Activated CD4-positive, alpha-beta memory T cell treated with anti-CD3 and anti-CD28 coated beads for 36 hours (primary cell): ENCODE measurements at regions not wholly inside any gene's neighbourhood (a gene's known extent, or its start where the extent isn't known, plus 50 kb on each side); places are given as distances from the start of the nearest gene placed in this dataset.

Source experiments
- CTCF ChIA-PET: fragments of 350-600 bp; sonication (Branson Sonifier 250); formaldehyde crosslinking; loops from one replicate; lab custom pipeline; 2021; ENCODE audit warnings: antibody characterized with exemption, inconsistent platforms; lab: Charles Lee
- POLR2A ChIA-PET: fragments of 350-600 bp; sonication (Branson Sonifier 250); formaldehyde crosslinking; loops from one replicate; lab custom pipeline; 2021; ENCODE audit warnings: antibody characterized with exemption; lab: Charles Lee
- DNase-seq: peaks from one replicate; pipeline ENCODE4 v3.0.0-alpha.2; 2020
- H3K27ac Mint-ChIP-seq: one replicate; pipeline ENCODE4 v1.8.0; 2021; ENCODE audit warnings: mixed read lengths
- H3K27me3 Mint-ChIP-seq: one replicate; pipeline ENCODE4 v1.8.0; 2021; ENCODE audit warnings: mixed read lengths
- H3K36me3 Mint-ChIP-seq: one replicate; pipeline ENCODE4 v1.8.0; 2021; ENCODE audit warnings: mixed read lengths
- H3K4me1 Mint-ChIP-seq: one replicate; pipeline ENCODE4 v1.8.0; 2021; ENCODE audit warnings: low read depth, mixed read lengths
- H3K4me3 Mint-ChIP-seq: one replicate; pipeline ENCODE4 v1.8.0; 2021; ENCODE audit warnings: mild to moderate bottlenecking, mixed read lengths
- H3K9me3 Mint-ChIP-seq: one replicate; pipeline ENCODE4 v1.8.0; 2021; ENCODE audit warnings: mixed read lengths
- intact Hi-C: fragments of 100-400 bp; cut with micrococcal nuclease; formaldehyde crosslinking; loops from one replicate; pipeline ENCODE4 v1.15.1; 2023

GRCh38 chr20:50393242-50393641 is 116.9 kb upstream of the PTPN1 start:
- Mint-ChIP-seq H3K4me1 (peaks cover 9% of the 10 kb centered on the region), H3K27me3 (peaks cover 4% of the 10 kb centered on the region), H3K27ac (no peak overlapping the region), H3K36me3 (no peaks in the 10 kb centered on the region), H3K4me3 (no peak overlapping the region), H3K9me3 (no peaks in the 10 kb centered on the region)
- POLR2A ChIA-PET, result no interaction called here
- CTCF ChIA-PET, result no interaction called here
- DNase-seq, result no peak
- intact Hi-C loops, result no loop called here

DNA sequence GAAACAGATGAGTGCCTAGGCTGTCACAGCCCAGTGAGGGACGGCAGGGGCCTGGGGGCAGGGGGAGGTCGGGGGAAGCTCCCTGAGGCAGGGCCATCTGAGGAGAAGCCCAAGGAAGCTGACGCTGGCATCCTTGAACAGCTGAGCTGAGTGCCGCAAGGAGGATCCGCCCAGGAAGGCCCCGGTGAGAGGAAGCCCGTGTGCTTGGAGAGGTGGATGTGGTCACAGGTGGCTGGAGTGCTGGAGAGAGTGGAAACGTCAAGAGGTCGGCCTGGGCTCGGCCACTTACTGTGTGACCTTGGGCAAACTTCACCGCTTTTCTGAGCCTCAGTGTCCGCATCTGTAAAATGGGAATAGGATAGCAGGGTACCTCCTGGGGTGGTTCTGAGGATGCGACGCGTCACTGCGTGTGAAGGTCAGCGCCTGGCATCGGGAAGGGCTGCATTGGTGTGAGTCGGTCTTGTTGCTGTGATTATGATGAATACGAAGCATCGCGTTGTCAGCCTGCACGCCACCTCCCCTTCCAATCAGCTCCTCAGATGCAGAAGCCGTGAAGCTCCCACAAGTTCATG is 116.1 kb upstream of the PTPN1 start:
- ChIA-PET CTCF (no interaction called here), POLR2A (no interaction called here)
- Mint-ChIP-seq H3K4me1 (peaks cover 6% of the 10 kb centered on the region), H3K9me3 (no peaks in the 10 kb centered on the region), H3K36me3 (no peaks in the 10 kb centered on the region), H3K27me3 (peaks cover 2% of the 10 kb centered on the region), H3K4me3 (no peak overlapping the region), H3K27ac (no peak overlapping the region)
- no peak for DNase-seq
- intact Hi-C loops, result no loop called here

DNA sequence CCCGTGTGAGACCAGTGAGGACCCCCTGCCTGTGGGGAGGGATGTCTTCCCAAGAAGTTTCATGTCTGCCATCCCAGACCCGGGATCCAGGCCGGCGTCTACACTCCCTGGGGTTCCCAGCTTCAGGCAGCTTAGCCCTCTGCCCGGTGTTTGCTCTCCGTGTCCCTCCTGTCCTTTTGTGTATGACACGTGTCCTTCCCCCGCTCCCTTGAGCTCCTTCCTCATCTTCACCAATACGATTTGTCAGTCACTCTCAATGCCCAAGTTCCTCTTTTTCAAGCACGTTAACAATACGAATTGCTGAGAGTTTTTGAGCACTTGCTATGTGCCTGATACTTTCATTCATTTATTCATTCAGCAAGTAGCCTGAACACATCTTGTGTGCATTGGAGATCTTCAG is 115.6 kb upstream of the PTPN1 start:
- Mint-ChIP-seq H3K4me1 (peaks cover 6% of the 10 kb centered on the region), H3K27ac (no peak overlapping the region), H3K4me3 (no peak overlapping the region), H3K36me3 (no peaks in the 10 kb centered on the region), H3K9me3 (no peaks in the 10 kb centered on the region), H3K27me3 (peaks cover 2% of the 10 kb centered on the region)
- ChIA-PET CTCF (no interaction called here), POLR2A (no interaction called here)
- no peak for DNase-seq
- intact Hi-C loops, result no loop called here

DNA sequence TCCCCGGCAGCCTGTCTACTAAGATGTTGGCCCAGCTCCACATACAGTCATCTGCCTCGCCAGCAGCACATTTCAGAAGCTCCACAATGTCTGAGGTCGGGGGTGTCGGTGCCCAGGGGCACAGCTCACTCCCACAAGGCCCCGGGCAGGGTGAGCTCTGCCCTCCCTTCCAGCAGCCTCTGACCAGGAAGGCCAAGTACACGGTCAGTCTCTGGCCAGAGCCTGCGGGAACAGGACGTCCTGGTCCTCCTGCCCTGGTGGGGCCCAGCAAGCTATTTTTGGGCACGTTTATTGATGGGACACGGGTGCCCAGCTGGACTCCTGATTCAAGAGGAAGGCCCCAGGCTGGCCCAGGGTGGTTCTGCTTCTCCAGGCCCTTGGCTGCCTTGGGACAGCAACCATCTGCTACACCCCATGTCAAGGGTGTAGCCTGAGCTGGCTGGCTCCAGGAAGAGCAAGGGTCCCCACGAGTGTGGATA is 114.9 kb upstream of the PTPN1 start:
- Mint-ChIP-seq H3K4me1 (peaks cover 6% of the 10 kb centered on the region), H3K9me3 (no peaks in the 10 kb centered on the region), H3K27me3 (peaks cover 2% of the 10 kb centered on the region), H3K36me3 (no peaks in the 10 kb centered on the region), H3K27ac (no peak overlapping the region), H3K4me3 (no peak overlapping the region)
- intact Hi-C loops, result no loop called here
- ChIA-PET CTCF (no interaction called here), POLR2A (no interaction called here)
- no peak for DNase-seq

GRCh38 chr20:50395914-50396488 is 114.2 kb upstream of the PTPN1 start:
- no peak overlapping the region for H3K27ac Mint-ChIP-seq
- H3K36me3 Mint-ChIP-seq, result no peaks in the 10 kb centered on the region
- H3K9me3 Mint-ChIP-seq, result no peaks in the 10 kb centered on the region
- peaks cover 6% of the 10 kb centered on the region for H3K4me1 Mint-ChIP-seq
- H3K4me3 Mint-ChIP-seq, result no peak overlapping the region
- H3K27me3 Mint-ChIP-seq, result peaks cover 2% of the 10 kb centered on the region
- CTCF ChIA-PET, result no interaction called here
- DNase-seq, result no peak
- intact Hi-C loops, result no loop called here
- POLR2A ChIA-PET, result no interaction called here

DNA sequence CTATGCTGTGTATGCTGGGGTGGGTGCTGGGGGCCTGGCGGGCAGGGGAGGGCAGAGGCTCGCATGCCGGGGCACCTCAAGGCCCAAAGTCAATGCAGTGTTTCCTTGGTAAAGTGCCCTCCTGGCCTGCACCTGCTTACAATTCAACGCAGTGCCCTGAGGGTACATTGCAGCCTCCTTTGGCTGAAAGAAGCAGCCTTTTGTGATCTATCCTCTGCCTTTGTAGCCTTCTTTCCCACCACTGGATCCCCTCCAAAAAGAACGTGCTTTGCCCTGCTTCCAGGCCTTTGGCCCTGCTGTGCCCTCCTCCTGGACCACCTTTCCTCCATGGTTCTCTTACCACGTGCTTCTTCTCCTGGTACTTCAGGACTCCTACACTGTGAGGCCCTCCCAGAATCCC is 113.6 kb upstream of the PTPN1 start:
- H3K27ac Mint-ChIP-seq, result no peak overlapping the region
- intact Hi-C loops, result no loop called here
- no peaks in the 10 kb centered on the region for H3K9me3 Mint-ChIP-seq
- no peak for DNase-seq
- H3K4me1 Mint-ChIP-seq, result peaks cover 6% of the 10 kb centered on the region
- ChIA-PET CTCF (no interaction called here), POLR2A (no interaction called here)
- H3K36me3 Mint-ChIP-seq, result no peaks in the 10 kb centered on the region
- no peak overlapping the region for H3K4me3 Mint-ChIP-seq
- peaks cover 2% of the 10 kb centered on the region for H3K27me3 Mint-ChIP-seq

- Mint-ChIP-seq H3K4me3 (no peak overlapping the region), H3K36me3 (no peaks in the 10 kb centered on the region), H3K4me1 (peaks cover 3% of the 10 kb centered on the region), H3K9me3 (no peaks in the 10 kb centered on the region), H3K27me3 (peaks cover 2% of the 10 kb centered on the region), H3K27ac (no peak overlapping the region)
- intact Hi-C loops, result no loop called here
- DNase-seq, result no peak
- POLR2A ChIA-PET, result no interaction called here
- CTCF ChIA-PET, result no interaction called here
Observed at GRCh38 chr20:50397058-50397457, 113.1 kb upstream of the PTPN1 start.

DNA sequence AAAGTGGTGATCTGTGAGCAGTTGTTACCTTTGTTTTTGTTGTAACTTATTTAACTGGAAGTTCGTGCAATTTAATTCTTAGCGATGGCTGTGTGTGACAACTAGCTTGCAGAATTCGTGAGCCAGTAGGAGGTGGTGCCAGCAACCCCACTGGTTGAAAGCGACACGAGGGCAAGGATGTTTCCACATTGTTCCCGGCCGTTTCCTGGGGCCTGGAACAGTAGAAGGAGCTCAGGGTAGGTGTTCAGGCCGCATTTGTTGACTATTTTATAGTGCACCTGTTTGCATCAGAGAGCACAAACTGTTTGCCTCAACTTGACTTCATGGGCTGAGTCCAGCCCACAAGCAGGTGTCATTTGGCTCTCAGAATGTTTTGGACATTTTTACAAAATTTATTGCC is 112.1 kb upstream of the PTPN1 start:
- H3K9me3 Mint-ChIP-seq, result no peaks in the 10 kb centered on the region

GRCh38 chr20:50398471-50398820 is 111.7 kb upstream of the PTPN1 start:
- intact Hi-C loops, result no loop called here
- CTCF ChIA-PET, result no interaction called here
- Mint-ChIP-seq H3K27me3 (peaks cover 2% of the 10 kb centered on the region), H3K9me3 (no peaks in the 10 kb centered on the region), H3K4me1 (no peaks in the 10 kb centered on the region), H3K27ac (no peak overlapping the region), H3K4me3 (no peak overlapping the region), H3K36me3 (no peaks in the 10 kb centered on the region)
- POLR2A ChIA-PET, result no interaction called here
- DNase-seq, result no peak

More for the DNA sequence above, 112.1 kb upstream of the PTPN1 start:
- Mint-ChIP-seq H3K4me1 (no peaks in the 10 kb centered on the region), H3K27me3 (peaks cover 2% of the 10 kb centered on the region), H3K27ac (no peak overlapping the region), H3K36me3 (no peaks in the 10 kb centered on the region), H3K4me3 (no peak overlapping the region)
- DNase-seq, result no peak
- intact Hi-C loops, result no loop called here
- POLR2A ChIA-PET, result no interaction called here
- CTCF ChIA-PET, result no interaction called here

DNA sequence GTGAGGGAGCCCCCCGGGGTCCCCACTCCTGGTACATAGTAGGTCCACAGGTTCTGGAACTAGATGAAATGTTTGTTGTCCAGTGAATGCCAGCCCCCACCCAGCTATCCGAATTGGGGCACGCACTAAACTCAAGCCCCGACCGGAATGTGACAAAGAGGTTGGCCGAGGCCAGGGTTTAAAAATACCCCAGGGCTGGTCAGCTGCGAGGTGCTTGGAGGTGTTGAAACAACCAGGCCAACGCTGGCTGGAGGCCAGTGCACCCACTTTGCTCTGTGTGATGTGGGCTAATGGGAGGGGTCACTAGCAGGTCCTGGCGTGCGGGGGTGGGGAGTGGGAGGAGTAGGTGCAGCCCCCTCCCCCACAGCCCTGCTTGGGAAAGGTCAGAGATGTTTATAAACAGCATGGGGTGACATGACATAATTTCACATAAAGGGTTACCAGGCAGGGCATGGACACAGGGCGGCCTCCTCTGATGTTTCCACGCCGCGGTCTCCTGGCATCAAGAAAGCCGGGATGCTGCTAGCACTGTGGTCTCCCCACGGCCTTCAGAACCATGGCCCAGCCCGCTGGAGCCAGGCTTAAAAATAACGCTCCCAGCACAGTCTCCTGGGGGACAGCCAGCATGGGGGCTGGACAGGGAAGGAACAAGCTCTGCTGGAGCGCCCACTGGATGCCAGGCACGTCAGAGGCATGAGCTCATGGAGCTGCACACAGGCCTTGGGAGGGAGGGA is 111.2 kb upstream of the PTPN1 start:
- Mint-ChIP-seq H3K27ac (no peak overlapping the region), H3K4me3 (no peak overlapping the region), H3K9me3 (no peaks in the 10 kb centered on the region), H3K27me3 (peaks cover 2% of the 10 kb centered on the region), H3K36me3 (no peaks in the 10 kb centered on the region), H3K4me1 (no peaks in the 10 kb centered on the region)
- intact Hi-C loops, result no loop called here
- DNase-seq, result no peak
- CTCF ChIA-PET, result no interaction called here
- POLR2A ChIA-PET, result no interaction called here

GRCh38 chr20:50399555-50399916 is 110.6 kb upstream of the PTPN1 start:
- intact Hi-C loops, result no loop called here
- H3K4me1 Mint-ChIP-seq, result no peaks in the 10 kb centered on the region
- ChIA-PET CTCF (no interaction called here), POLR2A (no interaction called here)
- H3K36me3 Mint-ChIP-seq, result no peaks in the 10 kb centered on the region
- no peaks in the 10 kb centered on the region for H3K9me3 Mint-ChIP-seq
- DNase-seq, result no peak
- H3K27me3 Mint-ChIP-seq, result peaks cover 2% of the 10 kb centered on the region
- no peak overlapping the region for H3K27ac Mint-ChIP-seq
- no peak overlapping the region for H3K4me3 Mint-ChIP-seq

- no peak for DNase-seq
- no peak overlapping the region for H3K4me3 Mint-ChIP-seq
- CTCF ChIA-PET, result no interaction called here
- no peaks in the 10 kb centered on the region for H3K36me3 Mint-ChIP-seq
- H3K9me3 Mint-ChIP-seq, result no peaks in the 10 kb centered on the region
- POLR2A ChIA-PET, result no interaction called here
- H3K27ac Mint-ChIP-seq, result no peak overlapping the region
- no peaks in the 10 kb centered on the region for H3K4me1 Mint-ChIP-seq
- no peaks in the 10 kb centered on the region for H3K27me3 Mint-ChIP-seq
- intact Hi-C loops, result no loop called here
Observed at GRCh38 chr20:50399917-50400704, 110.1 kb upstream of the PTPN1 start.
